ENCODE measurements at regions not wholly inside any gene's neighbourhood (a gene's known extent, or its start where the extent isn't known, plus 50 kb on each side); places are given as distances from the start of the nearest gene placed in this dataset.

GRCh38 chr7:135843214-135843613 lies 94.6 kb upstream of the FAM180A start:
- no peak overlapping the region for H3K4me3 ChIP-seq
- H3K27ac ChIP-seq (ENCODE audit: low read depth) = no peak overlapping the region
- no peaks in the 10 kb centered on the region for H3K27me3 ChIP-seq (ENCODE audit: insufficient read depth)
- H3F3A ChIP-seq (replicated peaks; ENCODE audit: low read depth) = no peaks in the 10 kb centered on the region
- peaks cover 12% of the 10 kb centered on the region for H3K9me2 ChIP-seq (ENCODE audit: insufficient read depth)
- H2AFZ ChIP-seq = peak overlapping the region; percentile 12; the same call in 1 of the 2 replicates
- Mint-ChIP-seq H3K27ac (no peak overlapping the region), H3K4me1 (peaks cover 5% of the 10 kb centered on the region; the same call in 2 of the 3 replicates), H3K4me3 (no peak overlapping the region), H3K9me3 (no peaks in the 10 kb centered on the region; the same call in 2 of the 3 replicates), H3K36me3 (ENCODE audit: low read depth) (no peaks in the 10 kb centered on the region), H3K27me3 (ENCODE audit: insufficient read depth, low read depth, poor library complexity) (no peaks in the 10 kb centered on the region)
- H3K36me3 ChIP-seq (ENCODE audit: insufficient read depth) = no peaks in the 10 kb centered on the region
- H3K4me1 ChIP-seq (ENCODE audit: insufficient read depth) = no peaks in the 10 kb centered on the region
- H3K79me2 ChIP-seq (replicated peaks; ENCODE audit: insufficient read depth) = no peaks in the 10 kb centered on the region
- H3K4me2 ChIP-seq = no peak overlapping the region
- H4K20me1 ChIP-seq (replicated peaks; ENCODE audit: insufficient read depth) = no peaks in the 10 kb centered on the region
- ATAC-seq (no peak), DNase-seq (ENCODE audit: low spot score) (no peak)
- TF ChIP-seq ZNF114 (CRISPR knock-in tag; IDR thresholded peaks at IDR 0.05) (no peak), NANOG (IDR thresholded peaks at IDR 0.05; ENCODE audit: borderline replicate concordance) (no peak), JUNB (IDR thresholded peaks at IDR 0.05; ENCODE audit: unreplicated experiment) (no peak), CREB1 (CRISPR knock-in tag; IDR thresholded peaks at IDR 0.05; ENCODE audit: low read depth) (no peak), ETS1 (IDR thresholded peaks at IDR 0.05) (no peak)

- no peak for ATAC-seq
- Histone ChIP-seq H3F3A (replicated peaks; ENCODE audit: low read depth) (no peaks in the 10 kb centered on the region), H3K9me2 (ENCODE audit: insufficient read depth) (peaks cover 12% of the 10 kb centered on the region), H3K4me2 (no peak overlapping the region), H2AFZ (peak overlapping the region; percentile 12; the same call in 1 of the 2 replicates), H3K4me1 (ENCODE audit: insufficient read depth) (no peaks in the 10 kb centered on the region), H3K4me3 (no peak overlapping the region), H3K27me3 (ENCODE audit: insufficient read depth) (no peaks in the 10 kb centered on the region), H3K36me3 (ENCODE audit: insufficient read depth) (no peaks in the 10 kb centered on the region), H3K79me2 (replicated peaks; ENCODE audit: insufficient read depth) (no peaks in the 10 kb centered on the region), H4K20me1 (replicated peaks; ENCODE audit: insufficient read depth) (no peaks in the 10 kb centered on the region), H3K27ac (ENCODE audit: low read depth) (no peak overlapping the region)
- Mint-ChIP-seq H3K4me1 (peaks cover 5% of the 10 kb centered on the region; the same call in 2 of the 3 replicates), H3K27ac (no peak overlapping the region; the same call in 1 of the 2 replicates), H3K4me3 (no peak overlapping the region), H3K27me3 (ENCODE audit: insufficient read depth, low read depth, poor library complexity) (no peaks in the 10 kb centered on the region), H3K36me3 (ENCODE audit: low read depth) (no peaks in the 10 kb centered on the region), H3K9me3 (no peaks in the 10 kb centered on the region)
- no peak for DNase-seq (ENCODE audit: low spot score)
- TF ChIP-seq EZH2 (IDR thresholded peaks at IDR 0.05; ENCODE audit: low read depth, unreplicated experiment) (no peak), ZNF331 (CRISPR knock-in tag; IDR thresholded peaks at IDR 0.05; ENCODE audit: low read depth) (no peak), CTCF (conservative IDR thresholded peaks at IDR 0.05; ENCODE audit: low read depth in 2 of 2) (no peak)
These were observed 94.0 kb upstream of the FAM180A start for GRCh38 chr7:135842446-135843179.

Data from GM23338 (cell line).